HT1080 (cell line): ENCODE measurements at regions not wholly inside any gene's neighbourhood (a gene's known extent, or its start where the extent isn't known, plus 50 kb on each side); places are given as distances from the start of the nearest gene placed in this dataset.

Experiments used
- DNase-seq: peaks from one replicate; pipeline ENCODE4 v3.0.0-alpha.2; 2015; ENCODE audit warnings: low read depth

- peak; percentile 41 for DNase-seq
These were observed 49.9 kb upstream of the PTPRO start for GRCh38 chr12:15272376-15272775.
